MM.1S (cell line): ENCODE measurements at regions not wholly inside any gene's neighbourhood (a gene's known extent, or its start where the extent isn't known, plus 50 kb on each side); places are given as distances from the start of the nearest gene placed in this dataset.
"Not testable (repeated sequence)": the region's sequence is repeated elsewhere in the genome, so short reads cannot be mapped to it uniquely, and the experiment has no call there.

ENCODE experiments used
- DNase-seq: peaks from one replicate; pipeline ENCODE4 v3.0.0-alpha.2; 2015
- H2AFZ ChIP-seq: fragments of 300-600 bp; sonication (generic); 2 replicates; pipeline ENCODE4 v1.6.0; 2016; ENCODE audit warnings: antibody characterized with exemption, low read length
- H3F3A ChIP-seq: fragments of 300-600 bp; sonication (generic); 2 replicates; pipeline ENCODE4 v1.6.1; 2016; ENCODE audit warnings: mild to moderate bottlenecking, antibody characterized with exemption, low read length, moderate library complexity, mixed read lengths; ENCODE audit not compliant: insufficient read depth
- H3K27ac ChIP-seq: fragments of 300-600 bp; sonication (generic); 2 replicates; pipeline ENCODE4 v1.5.1; 2016; ENCODE audit warnings: mild to moderate bottlenecking, low read length
- H3K27me3 ChIP-seq: fragments of 300-600 bp; sonication (generic); replicated peaks from 2 replicates; pipeline ENCODE4 v1.6.0; 2016; ENCODE audit warnings: low read length; ENCODE audit not compliant: insufficient read depth
- H3K36me3 ChIP-seq: fragments of 300-600 bp; sonication (generic); replicated peaks from 2 replicates; pipeline ENCODE4 v1.6.1; 2016; ENCODE audit warnings: mild to moderate bottlenecking, low read length, mixed read lengths; ENCODE audit not compliant: insufficient read depth
- H3K4me1 ChIP-seq: fragments of 300-600 bp; sonication (generic); 2 replicates; pipeline ENCODE4 v1.6.1; 2016; ENCODE audit warnings: low read length, mixed read lengths
- H3K4me2 ChIP-seq: fragments of 300-600 bp; sonication (generic); 2 replicates; pipeline ENCODE4 v1.6.0; 2016; ENCODE audit warnings: low read depth, low read length
- H3K4me3 ChIP-seq: fragments of 300-600 bp; sonication (generic); 2 replicates; pipeline ENCODE4 v1.5.1; 2016; ENCODE audit warnings: low read length, mixed read lengths
- H3K79me2 ChIP-seq: fragments of 300-600 bp; sonication (generic); 2 replicates; pipeline ENCODE4 v1.6.1; 2016; ENCODE audit warnings: mixed run types, low read length, mixed read lengths
- H3K9ac ChIP-seq: fragments of 300-600 bp; sonication (generic); 2 replicates; pipeline ENCODE4 v1.6.1; 2016; ENCODE audit warnings: low read length, mixed read lengths
- H3K9me2 ChIP-seq: fragments of 300-600 bp; sonication (generic); replicated peaks from 2 replicates; pipeline ENCODE4 v1.6.1; 2016; ENCODE audit warnings: mild to moderate bottlenecking, low read length, mixed read lengths; ENCODE audit not compliant: insufficient read depth
- H3K9me3 ChIP-seq: fragments of 300-600 bp; sonication (generic); replicated peaks from 2 replicates; pipeline ENCODE4 v1.6.1; 2016; ENCODE audit warnings: mild to moderate bottlenecking, low read length, mixed read lengths; ENCODE audit not compliant: insufficient read depth
- H4K20me1 ChIP-seq: fragments of 300-600 bp; sonication (generic); 2 replicates; pipeline ENCODE4 v1.6.1; 2016; ENCODE audit warnings: mild to moderate bottlenecking, low read length, moderate library complexity, mixed read lengths; ENCODE audit not compliant: insufficient read depth
- EZH2 ChIP-seq: fragments of 300-600 bp; sonication (generic); optimal IDR thresholded peaks from 2 replicates; pipeline ENCODE3; 2017; ENCODE audit warnings: low read depth, mild to moderate bottlenecking, antibody characterized with exemption, low read length, mixed read lengths
- EZH2phosphoT487 ChIP-seq: fragments of 300-600 bp; sonication (generic); IDR thresholded peaks from 2 replicates; pipeline ENCODE4 v1.6.1; 2018; ENCODE audit warnings: antibody characterized with exemption, low read length
- TF ChIP-seq, protein P1 (sequence below): fragments of 300-600 bp; sonication (generic); IDR thresholded peaks from 2 replicates; pipeline ENCODE4 v1.5.1; 2016; ENCODE audit warnings: antibody characterized with exemption, low read length, mixed read lengths

DNA sequence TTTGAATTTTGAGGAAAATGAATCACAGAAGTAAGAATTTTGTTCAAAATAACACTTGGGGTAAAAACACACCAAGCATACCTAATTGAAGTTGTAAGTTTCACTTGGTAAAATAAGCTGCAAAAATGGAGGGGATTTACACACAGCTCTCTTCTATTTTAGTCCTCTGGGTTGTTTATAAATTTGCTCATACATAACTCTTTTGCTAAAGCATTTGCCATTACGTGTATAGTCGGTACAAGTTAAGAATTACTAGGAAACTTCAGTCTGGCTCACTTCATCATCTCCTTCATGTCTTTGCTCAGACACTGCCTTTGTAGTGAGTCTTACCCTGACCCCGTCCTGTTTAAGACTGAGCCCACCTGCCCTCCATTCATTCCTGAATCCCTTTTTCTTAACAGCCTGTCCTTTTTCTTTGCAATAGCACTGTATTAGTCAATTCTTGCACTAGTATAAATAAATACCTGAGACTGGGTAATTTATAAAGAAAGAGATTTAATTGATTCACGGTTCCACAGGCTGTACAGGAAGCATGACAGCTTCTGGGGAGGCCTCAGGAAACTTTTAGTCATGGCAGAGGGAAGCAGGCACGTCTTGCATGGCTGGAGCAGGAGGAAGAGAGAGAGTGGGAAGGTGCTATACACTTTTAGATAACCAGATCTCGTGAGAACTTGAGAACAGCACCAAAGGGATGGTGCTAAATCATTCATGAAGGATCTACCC is 451.1 kb downstream of the PCNX1 start:
- Histone ChIP-seq H3K4me3 (no peak overlapping the region), H3K27ac (no peak overlapping the region), H3K9me2 (no peaks in the 10 kb centered on the region), H3K4me2 (no peak overlapping the region), H3K36me3 (no peaks in the 10 kb centered on the region), H3K9ac (no peak overlapping the region), H4K20me1 (no peaks in the 10 kb centered on the region), H3F3A (no peaks in the 10 kb centered on the region), H2AFZ (no peak overlapping the region), H3K9me3 (no peaks in the 10 kb centered on the region), H3K79me2 (peaks cover 10% of the 10 kb centered on the region), H3K4me1 (no peaks in the 10 kb centered on the region), H3K27me3 (no peaks in the 10 kb centered on the region)
- no peak for TF ChIP-seq EZH2phosphoT487
- TF ChIP-seq, protein P1, sequence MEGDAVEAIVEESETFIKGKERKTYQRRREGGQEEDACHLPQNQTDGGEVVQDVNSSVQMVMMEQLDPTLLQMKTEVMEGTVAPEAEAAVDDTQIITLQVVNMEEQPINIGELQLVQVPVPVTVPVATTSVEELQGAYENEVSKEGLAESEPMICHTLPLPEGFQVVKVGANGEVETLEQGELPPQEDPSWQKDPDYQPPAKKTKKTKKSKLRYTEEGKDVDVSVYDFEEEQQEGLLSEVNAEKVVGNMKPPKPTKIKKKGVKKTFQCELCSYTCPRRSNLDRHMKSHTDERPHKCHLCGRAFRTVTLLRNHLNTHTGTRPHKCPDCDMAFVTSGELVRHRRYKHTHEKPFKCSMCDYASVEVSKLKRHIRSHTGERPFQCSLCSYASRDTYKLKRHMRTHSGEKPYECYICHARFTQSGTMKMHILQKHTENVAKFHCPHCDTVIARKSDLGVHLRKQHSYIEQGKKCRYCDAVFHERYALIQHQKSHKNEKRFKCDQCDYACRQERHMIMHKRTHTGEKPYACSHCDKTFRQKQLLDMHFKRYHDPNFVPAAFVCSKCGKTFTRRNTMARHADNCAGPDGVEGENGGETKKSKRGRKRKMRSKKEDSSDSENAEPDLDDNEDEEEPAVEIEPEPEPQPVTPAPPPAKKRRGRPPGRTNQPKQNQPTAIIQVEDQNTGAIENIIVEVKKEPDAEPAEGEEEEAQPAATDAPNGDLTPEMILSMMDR: no peak
- TF ChIP-seq EZH2: no peak
- DNase-seq: no peak

GRCh38 chr14:71358932-71359421 is 451.7 kb downstream of the PCNX1 start:
- H3K4me1 ChIP-seq, H3F3A ChIP-seq, H3K27me3 ChIP-seq, H3K9ac ChIP-seq, H3K4me3 ChIP-seq, H4K20me1 ChIP-seq, H3K4me2 ChIP-seq, H3K27ac ChIP-seq, H3K36me3 ChIP-seq, H2AFZ ChIP-seq, H3K9me2 ChIP-seq, DNase-seq, H3K9me3 ChIP-seq: not testable (repeated sequence)
- H3K79me2 ChIP-seq: peaks cover 10% of the 10 kb centered on the region

DNA sequence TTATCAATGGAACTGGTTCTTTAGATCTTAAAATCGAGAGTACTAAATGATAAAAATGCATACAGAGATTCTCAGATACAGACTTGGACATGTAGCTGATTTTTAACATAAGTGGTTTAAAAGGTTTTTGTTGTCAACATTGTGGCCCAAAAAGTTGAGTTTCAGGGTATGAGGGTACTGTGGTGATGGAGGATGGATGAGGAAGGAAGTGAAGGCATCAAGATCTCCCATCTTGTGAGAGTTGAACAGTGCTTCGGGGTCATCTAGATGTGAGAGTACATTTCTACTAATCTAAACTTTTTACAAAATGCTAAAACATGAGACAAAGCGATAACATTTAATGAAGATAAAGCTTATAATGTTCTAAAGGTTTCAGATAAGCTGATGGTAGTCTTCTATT is 452.6 kb downstream of the PCNX1 start:
- TF ChIP-seq EZH2 (no peak), EZH2phosphoT487 (no peak)
- TF ChIP-seq, protein P1: no peak
- Histone ChIP-seq H3K4me2 (no peak overlapping the region), H3K9me2 (no peaks in the 10 kb centered on the region), H2AFZ (no peak overlapping the region), H3K9ac (no peak overlapping the region), H3F3A (no peaks in the 10 kb centered on the region), H3K27ac (no peak overlapping the region), H3K79me2 (peaks cover 12% of the 10 kb centered on the region), H3K27me3 (no peaks in the 10 kb centered on the region), H3K4me1 (no peaks in the 10 kb centered on the region), H3K4me3 (no peak overlapping the region), H4K20me1 (no peaks in the 10 kb centered on the region), H3K9me3 (no peaks in the 10 kb centered on the region), H3K36me3 (no peaks in the 10 kb centered on the region)
- DNase-seq: no peak

DNA sequence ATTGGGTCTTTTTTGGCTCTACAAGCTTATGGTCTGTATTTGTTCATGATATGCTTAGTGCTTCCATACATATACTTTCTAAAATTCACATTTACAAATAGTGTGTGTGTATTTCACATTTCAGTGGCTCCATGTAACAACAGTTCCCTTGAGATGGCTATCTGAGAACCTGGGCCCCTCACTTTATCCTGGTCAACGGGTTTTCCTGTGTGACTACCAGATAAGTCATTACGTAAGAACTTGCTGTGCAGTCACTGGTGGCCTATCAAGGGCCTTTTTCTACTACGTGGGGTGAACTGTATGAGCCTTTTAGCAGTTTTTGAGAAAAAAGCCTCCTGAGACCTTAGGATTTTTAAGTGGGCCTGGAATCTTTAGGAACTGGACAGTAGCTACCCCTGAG is 454.1 kb downstream of the PCNX1 start:
- DNase-seq: no peak
- Histone ChIP-seq H3K9ac (no peak overlapping the region), H3K4me2 (no peak overlapping the region), H3K27ac (no peak overlapping the region), H3K36me3 (no peaks in the 10 kb centered on the region), H2AFZ (no peak overlapping the region), H3K9me3 (no peaks in the 10 kb centered on the region), H3K79me2 (peaks cover 11% of the 10 kb centered on the region), H3K9me2 (no peaks in the 10 kb centered on the region), H3K4me3 (no peak overlapping the region), H3F3A (no peaks in the 10 kb centered on the region), H3K27me3 (no peaks in the 10 kb centered on the region), H3K4me1 (no peaks in the 10 kb centered on the region), H4K20me1 (no peaks in the 10 kb centered on the region)
- TF ChIP-seq EZH2: no peak
- TF ChIP-seq EZH2phosphoT487: no peak
- TF ChIP-seq, protein P1: no peak
